ENCODE measurements at regions not wholly inside any gene's neighbourhood (a gene's known extent, or its start where the extent isn't known, plus 50 kb on each side); places are given as distances from the start of the nearest gene placed in this dataset.
"Not testable (repeated sequence)": the region's sequence is repeated elsewhere in the genome, so short reads cannot be mapped to it uniquely, and the experiment has no call there.

- no peaks in the 10 kb centered on the region for H3K4me1 ChIP-seq
- TF ChIP-seq CTCF (IDR thresholded peaks at IDR 0.05) = no peak
- intact Hi-C loops (cut with DNase I) = loop anchor here in 5 of 10 donors (5.0 to 10.0 kb wide), 4 partner anchors 108 to 121 kb away; no protein-coding TSS in a partner anchor
- H3K9me3 ChIP-seq = no peaks in the 10 kb centered on the region
- no peak for ATAC-seq
- no peak overlapping the region for H3K4me3 ChIP-seq
- peaks cover 0 to 58% (median 36%) of the 10 kb centered on the region in 7 donors for H3K27me3 ChIP-seq
- WGBS, 2 donors = 64 to 73% methylated on average over 2 of the region's 2 CpGs
- H3K27ac ChIP-seq = no peak overlapping the region
- H3K36me3 ChIP-seq = no peaks in the 10 kb centered on the region
- DNase-seq = no peak
These were observed 175.6 kb downstream of the FCRL5 start for GRCh38 chr1:157376681-157377080.

- intact Hi-C loops (cut with DNase I) = loop anchor here in 1 of 10 donors (10.0 kb wide), 1 partner anchor 112 kb away; no protein-coding TSS in a partner anchor
- DNase-seq, H3K27ac ChIP-seq, H3K4me3 ChIP-seq, H3K36me3 ChIP-seq, H3K4me1 ChIP-seq, ATAC-seq, H3K9me3 ChIP-seq: not testable (repeated sequence)
- peaks cover 0 to 32% (median 24%) of the 10 kb centered on the region in 7 donors for H3K27me3 ChIP-seq
- WGBS, 2 donors = 43 to 63% methylated on average over 2 of the region's 2 CpGs
These were observed 180.0 kb downstream of the FCRL5 start for GRCh38 chr1:157372311-157372710.

GRCh38 chr1:157371826-157372225 is 180.5 kb downstream of the FCRL5 start:
- WGBS, 2 donors = 90 to 91% methylated on average over 3 of the region's 3 CpGs
- intact Hi-C loops (cut with DNase I) = loop anchor here in 2 of 10 donors (2.0 to 10.0 kb wide), 2 partner anchors 113 to 117 kb away; no protein-coding TSS in a partner anchor
- ATAC-seq = no peak

GRCh38 chr1:157371221-157371620 is 181.1 kb downstream of the FCRL5 start:
- Histone ChIP-seq H3K9me3 (no peaks in the 10 kb centered on the region), H3K27ac (no peak overlapping the region), H3K36me3 (no peaks in the 10 kb centered on the region), H3K4me1 (no peaks in the 10 kb centered on the region), H3K4me3 (no peak overlapping the region), H3K27me3 (peaks cover 0 to 22% (median 14%) of the 10 kb centered on the region in 7 donors)
- DNase-seq = no peak
- TF ChIP-seq CTCF (IDR thresholded peaks at IDR 0.05) = no peak
- ATAC-seq = no peak
- intact Hi-C loops (cut with DNase I) = loop anchor here in 2 of 10 donors (2.0 to 10.0 kb wide), 2 partner anchors 114 to 118 kb away; no protein-coding TSS in a partner anchor

More at GRCh38 chr1:157371826-157372225, 180.5 kb downstream of the FCRL5 start:
- Histone ChIP-seq H3K36me3 (no peaks in the 10 kb centered on the region), H3K4me3 (no peak overlapping the region), H3K27me3 (peaks cover 0 to 28% (median 20%) of the 10 kb centered on the region in 7 donors), H3K27ac (no peak overlapping the region), H3K4me1 (no peaks in the 10 kb centered on the region), H3K9me3 (no peaks in the 10 kb centered on the region)
- TF ChIP-seq CTCF (IDR thresholded peaks at IDR 0.05) = no peak
- no peak for DNase-seq

GRCh38 chr1:157370698-157371097 is 181.6 kb downstream of the FCRL5 start:
- Histone ChIP-seq H3K27ac (no peak overlapping the region), H3K27me3 (peaks cover 0 to 17% (median 14%) of the 10 kb centered on the region in 7 donors), H3K9me3 (no peaks in the 10 kb centered on the region), H3K36me3 (no peaks in the 10 kb centered on the region), H3K4me3 (no peak overlapping the region), H3K4me1 (no peaks in the 10 kb centered on the region)
- WGBS, 2 donors = 75 to 79% methylated on average over 5 of the region's 5 CpGs
- ATAC-seq (no peak), DNase-seq (no peak)
- no peak for TF ChIP-seq CTCF (IDR thresholded peaks at IDR 0.05)
- intact Hi-C loops (cut with DNase I) = loop anchor here in 2 of 10 donors (2.0 to 10.0 kb wide), 2 partner anchors 114 to 118 kb away; no protein-coding TSS in a partner anchor
